SK-N-SH (cell line): ENCODE measurements at regions not wholly inside any gene's neighbourhood (a gene's known extent, or its start where the extent isn't known, plus 50 kb on each side); places are given as distances from the start of the nearest gene placed in this dataset.

Experiments
- CTCF ChIP-seq: fragments of 200-600 bp; sonication (generic); IDR thresholded peaks from 2 replicates; pipeline ENCODE4 v1.6.1; 2017; ENCODE audit warnings: antibody characterized with exemption, mild to moderate bottlenecking, moderate library complexity
- EZH2phosphoT487 ChIP-seq: fragments of 200-600 bp; sonication (generic); IDR thresholded peaks from 2 replicates; pipeline ENCODE4 v1.6.1; 2017; ENCODE audit warnings: low read depth, mixed run types, mild to moderate bottlenecking, antibody characterized with exemption, moderate library complexity, borderline replicate concordance
- FOXM1 ChIP-seq: IDR thresholded peaks from 2 replicates; pipeline ENCODE4 v1.4.0; 2012; ENCODE audit warnings: low read depth, mild to moderate bottlenecking
- GABPA ChIP-seq: IDR thresholded peaks from 2 replicates; pipeline ENCODE4 v1.4.0; 2012; ENCODE audit warnings: low read depth, mild to moderate bottlenecking
- POLR2AphosphoS5 ChIP-seq: IDR thresholded peaks from 2 replicates; pipeline ENCODE4 v1.6.1; 2012; ENCODE audit warnings: low read depth, low read length
- TAF1 ChIP-seq: IDR thresholded peaks from 2 replicates; pipeline ENCODE4 v1.6.1; 2012; ENCODE audit warnings: low read depth, mild to moderate bottlenecking, low read length, moderate library complexity, borderline replicate concordance
- TEAD4 ChIP-seq: IDR thresholded peaks from 2 replicates; pipeline ENCODE4 v1.4.0; 2012; ENCODE audit warnings: mild to moderate bottlenecking, borderline replicate concordance; ENCODE audit not compliant: insufficient read depth
- TF ChIP-seq, protein P1 (sequence below): IDR thresholded peaks from 2 replicates; pipeline ENCODE4 v1.4.0; 2012; ENCODE audit warnings: low read depth
- TF ChIP-seq, protein P2 (sequence below): IDR thresholded peaks from 2 replicates; pipeline ENCODE4 v1.6.1; 2012; ENCODE audit warnings: mild to moderate bottlenecking, low read depth, low read length, moderate library complexity

DNA sequence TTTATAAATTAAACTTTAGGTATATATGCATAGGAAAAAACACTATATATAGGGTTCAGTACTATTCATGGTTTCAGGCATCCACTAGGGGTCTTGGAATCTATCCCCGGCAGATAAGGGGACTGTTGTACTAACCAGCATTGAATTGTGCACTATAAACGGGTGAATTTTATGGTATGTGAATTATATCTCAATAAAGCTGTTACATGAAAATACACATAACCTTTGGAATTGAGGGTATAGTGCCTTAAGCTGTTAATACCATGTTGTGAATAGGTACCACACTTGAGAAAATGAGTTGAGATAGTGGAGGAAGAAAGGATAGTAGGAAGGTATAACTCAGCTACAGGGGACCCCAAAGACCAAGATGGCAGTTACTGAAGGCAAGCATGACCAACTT, 167.3 kb downstream of the HAUS1 start:
- no peak for TF ChIP-seq GABPA
- no peak for TF ChIP-seq CTCF
- TF ChIP-seq, protein P1, sequence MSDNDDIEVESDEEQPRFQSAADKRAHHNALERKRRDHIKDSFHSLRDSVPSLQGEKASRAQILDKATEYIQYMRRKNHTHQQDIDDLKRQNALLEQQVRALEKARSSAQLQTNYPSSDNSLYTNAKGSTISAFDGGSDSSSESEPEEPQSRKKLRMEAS, result no peak
- TF ChIP-seq FOXM1, result no peak
- no peak for TF ChIP-seq POLR2AphosphoS5
- TF ChIP-seq, protein P2, sequence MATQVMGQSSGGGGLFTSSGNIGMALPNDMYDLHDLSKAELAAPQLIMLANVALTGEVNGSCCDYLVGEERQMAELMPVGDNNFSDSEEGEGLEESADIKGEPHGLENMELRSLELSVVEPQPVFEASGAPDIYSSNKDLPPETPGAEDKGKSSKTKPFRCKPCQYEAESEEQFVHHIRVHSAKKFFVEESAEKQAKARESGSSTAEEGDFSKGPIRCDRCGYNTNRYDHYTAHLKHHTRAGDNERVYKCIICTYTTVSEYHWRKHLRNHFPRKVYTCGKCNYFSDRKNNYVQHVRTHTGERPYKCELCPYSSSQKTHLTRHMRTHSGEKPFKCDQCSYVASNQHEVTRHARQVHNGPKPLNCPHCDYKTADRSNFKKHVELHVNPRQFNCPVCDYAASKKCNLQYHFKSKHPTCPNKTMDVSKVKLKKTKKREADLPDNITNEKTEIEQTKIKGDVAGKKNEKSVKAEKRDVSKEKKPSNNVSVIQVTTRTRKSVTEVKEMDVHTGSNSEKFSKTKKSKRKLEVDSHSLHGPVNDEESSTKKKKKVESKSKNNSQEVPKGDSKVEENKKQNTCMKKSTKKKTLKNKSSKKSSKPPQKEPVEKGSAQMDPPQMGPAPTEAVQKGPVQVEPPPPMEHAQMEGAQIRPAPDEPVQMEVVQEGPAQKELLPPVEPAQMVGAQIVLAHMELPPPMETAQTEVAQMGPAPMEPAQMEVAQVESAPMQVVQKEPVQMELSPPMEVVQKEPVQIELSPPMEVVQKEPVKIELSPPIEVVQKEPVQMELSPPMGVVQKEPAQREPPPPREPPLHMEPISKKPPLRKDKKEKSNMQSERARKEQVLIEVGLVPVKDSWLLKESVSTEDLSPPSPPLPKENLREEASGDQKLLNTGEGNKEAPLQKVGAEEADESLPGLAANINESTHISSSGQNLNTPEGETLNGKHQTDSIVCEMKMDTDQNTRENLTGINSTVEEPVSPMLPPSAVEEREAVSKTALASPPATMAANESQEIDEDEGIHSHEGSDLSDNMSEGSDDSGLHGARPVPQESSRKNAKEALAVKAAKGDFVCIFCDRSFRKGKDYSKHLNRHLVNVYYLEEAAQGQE, result no peak
- TF ChIP-seq EZH2phosphoT487, result no peak
- no peak for TF ChIP-seq TAF1
- no peak for TF ChIP-seq TEAD4
